Lower leg skin (tissue), 3 donors: ENCODE measurements at regions not wholly inside any gene's neighbourhood (a gene's known extent, or its start where the extent isn't known, plus 50 kb on each side); places are given as distances from the start of the nearest gene placed in this dataset.

ENCODE experiments used
- CTCF ChIP-seq, 3 donors: fragments of 450-650 bp; IDR thresholded peaks; one replicate each; pipeline ENCODE4 v1.5.1; 2016; ENCODE audit warnings: antibody characterized with exemption in 3 of 3, mild to moderate bottlenecking in 3 of 3, moderate library complexity in 2 of 3
- POLR2A ChIP-seq, 2 donors: fragments of 450-650 bp; IDR thresholded peaks; one replicate each; pipeline ENCODE4 v1.6.1; 2016 to 2017; ENCODE audit warnings: antibody characterized with exemption in 2 of 2, mild to moderate bottlenecking in 1 of 2, moderate library complexity in 1 of 2

GRCh38 chr10:125423569-125423968, 259.4 kb downstream of the TEX36 start:
- TF ChIP-seq CTCF (IDR thresholded peaks at IDR 0.05) (no peak), POLR2A (IDR thresholded peaks at IDR 0.05) (no peak)
